ENCODE measurements at regions not wholly inside any gene's neighbourhood (a gene's known extent, or its start where the extent isn't known, plus 50 kb on each side); places are given as distances from the start of the nearest gene placed in this dataset.

DNA sequence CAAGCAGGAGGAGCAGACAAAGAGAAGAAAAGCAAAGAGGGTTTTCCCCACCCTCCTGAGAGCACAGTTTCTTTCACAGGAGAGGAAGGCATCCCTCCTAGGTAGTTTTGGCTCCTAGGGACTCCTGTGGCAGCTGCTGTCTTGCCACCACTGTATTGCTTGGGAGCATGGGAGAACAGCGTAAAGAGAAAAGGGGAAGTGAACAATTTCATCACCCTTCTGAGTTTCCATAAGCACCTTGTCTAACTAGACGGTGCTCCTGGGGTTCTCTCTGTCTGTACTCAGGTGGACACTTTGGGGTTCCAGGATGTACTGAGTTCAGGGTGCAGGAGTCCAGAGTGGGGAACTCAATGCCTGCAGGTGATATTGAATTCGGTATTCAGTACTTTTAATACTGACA lies 1430.5 kb downstream of the TBC1D22A start:
- H3K4me3 ChIP-seq: no peak overlapping the region
- intact Hi-C loops (cut with DNase I; ENCODE audit: low total_unique reads): no loop called here
- peaks cover 0 to 9% (median 0%) of the 10 kb centered on the region in 7 donors for H3K27me3 ChIP-seq (replicated peaks in 1 of 7)
- no peaks in the 10 kb centered on the region for H3K4me1 ChIP-seq
- H3K27ac ChIP-seq: no peak overlapping the region
- TF ChIP-seq POLR2AphosphoS5 (IDR thresholded peaks at IDR 0.05): no peak
- TF ChIP-seq, protein P1, sequence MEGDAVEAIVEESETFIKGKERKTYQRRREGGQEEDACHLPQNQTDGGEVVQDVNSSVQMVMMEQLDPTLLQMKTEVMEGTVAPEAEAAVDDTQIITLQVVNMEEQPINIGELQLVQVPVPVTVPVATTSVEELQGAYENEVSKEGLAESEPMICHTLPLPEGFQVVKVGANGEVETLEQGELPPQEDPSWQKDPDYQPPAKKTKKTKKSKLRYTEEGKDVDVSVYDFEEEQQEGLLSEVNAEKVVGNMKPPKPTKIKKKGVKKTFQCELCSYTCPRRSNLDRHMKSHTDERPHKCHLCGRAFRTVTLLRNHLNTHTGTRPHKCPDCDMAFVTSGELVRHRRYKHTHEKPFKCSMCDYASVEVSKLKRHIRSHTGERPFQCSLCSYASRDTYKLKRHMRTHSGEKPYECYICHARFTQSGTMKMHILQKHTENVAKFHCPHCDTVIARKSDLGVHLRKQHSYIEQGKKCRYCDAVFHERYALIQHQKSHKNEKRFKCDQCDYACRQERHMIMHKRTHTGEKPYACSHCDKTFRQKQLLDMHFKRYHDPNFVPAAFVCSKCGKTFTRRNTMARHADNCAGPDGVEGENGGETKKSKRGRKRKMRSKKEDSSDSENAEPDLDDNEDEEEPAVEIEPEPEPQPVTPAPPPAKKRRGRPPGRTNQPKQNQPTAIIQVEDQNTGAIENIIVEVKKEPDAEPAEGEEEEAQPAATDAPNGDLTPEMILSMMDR (IDR thresholded peaks at IDR 0.05 in 8 of 11, conservative IDR thresholded peaks at IDR 0.05 in 3 of 11): no peak
- TF ChIP-seq POLR2A (IDR thresholded peaks at IDR 0.05): no peak
- WGBS, 5 donors: 27 to 58% (median 33%) methylated on average over 3 of the region's 3 CpGs
- H3K9me3 ChIP-seq: peaks cover 0 to 45% (median 40%) of the 10 kb centered on the region in 8 donors
- H3K36me3 ChIP-seq: no peaks in the 10 kb centered on the region
- DNase-seq: no peak

DNA sequence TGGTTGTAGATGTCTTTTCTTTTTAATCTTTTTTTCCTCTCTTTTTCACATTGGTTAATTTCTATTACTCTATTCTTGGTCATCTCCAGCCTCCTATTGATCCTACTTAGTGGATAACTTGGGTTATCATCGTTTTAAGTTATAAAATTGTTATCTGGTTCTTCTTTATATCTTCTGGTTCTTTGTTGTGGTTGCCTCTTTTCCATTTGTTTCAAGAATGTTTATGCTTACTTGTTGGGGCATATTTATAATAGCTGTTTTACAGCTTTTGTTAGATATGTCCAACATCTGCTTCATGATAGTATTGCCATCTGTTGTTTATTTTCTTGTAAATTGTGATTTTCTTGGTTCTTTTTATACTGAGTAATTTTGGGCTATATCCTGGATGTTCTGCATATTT lies 1429.6 kb downstream of the TBC1D22A start:
- Histone ChIP-seq H3K9me3 (peaks cover 0 to 45% (median 40%) of the 10 kb centered on the region in 8 donors), H3K4me3 (no peak overlapping the region), H3K27me3 (replicated peaks in 1 of 7) (peaks cover 0 to 5% (median 0%) of the 10 kb centered on the region in 7 donors), H3K27ac (no peak overlapping the region), H3K36me3 (no peaks in the 10 kb centered on the region), H3K4me1 (no peaks in the 10 kb centered on the region)
- TF ChIP-seq POLR2A (IDR thresholded peaks at IDR 0.05) (no peak), POLR2AphosphoS5 (IDR thresholded peaks at IDR 0.05) (no peak)
- TF ChIP-seq, protein P1 (IDR thresholded peaks at IDR 0.05 in 8 of 11, conservative IDR thresholded peaks at IDR 0.05 in 3 of 11): no peak
- intact Hi-C loops (cut with DNase I; ENCODE audit: low total_unique reads): no loop called here
- no peak for DNase-seq
- WGBS, 5 donors: 45 to 84% (median 65%) methylated on average over 1 of the region's 1 CpG

GRCh38 chr22:48188231-48188721 lies 1425.8 kb downstream of the TBC1D22A start:
- intact Hi-C loops (cut with DNase I; ENCODE audit: low total_unique reads): no loop called here
- Histone ChIP-seq H3K36me3 (no peaks in the 10 kb centered on the region), H3K4me1 (no peaks in the 10 kb centered on the region), H3K4me3 (no peak overlapping the region), H3K27me3 (replicated peaks in 1 of 7) (no peaks in the 10 kb centered on the region), H3K9me3 (peaks cover 0 to 45% (median 40%) of the 10 kb centered on the region in 8 donors), H3K27ac (no peak overlapping the region)
- no peak for DNase-seq
- WGBS, 5 donors: 67 to 87% (median 70%) methylated on average over 7 of the region's 7 CpGs
- TF ChIP-seq POLR2A (IDR thresholded peaks at IDR 0.05): no peak
- TF ChIP-seq, protein P1 (IDR thresholded peaks at IDR 0.05 in 8 of 11, conservative IDR thresholded peaks at IDR 0.05 in 3 of 11): no peak
- TF ChIP-seq POLR2AphosphoS5 (IDR thresholded peaks at IDR 0.05): no peak

DNA sequence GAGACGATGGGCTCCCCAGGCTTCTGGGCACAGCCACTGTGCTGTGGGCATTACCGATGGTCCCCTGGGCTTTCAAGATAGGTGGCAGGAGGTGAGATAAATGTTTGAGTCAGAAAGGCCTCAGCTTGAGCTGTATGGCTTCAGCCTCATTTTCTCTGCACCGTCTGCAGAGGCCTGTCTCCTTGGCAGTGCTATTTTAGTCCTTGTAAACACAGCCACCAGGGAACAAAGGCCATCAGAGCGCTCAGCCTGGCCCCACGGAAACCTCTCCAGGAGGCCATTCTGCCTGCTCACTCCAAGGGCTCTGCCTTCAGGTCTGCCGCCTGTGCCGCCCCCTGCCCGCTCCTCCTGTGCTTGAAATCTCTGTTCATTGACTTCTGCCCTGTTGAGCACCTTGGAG lies 1424.9 kb downstream of the TBC1D22A start:
- 85 to 91% (median 86%) methylated on average over 8 of the region's 8 CpGs for WGBS, 5 donors
- intact Hi-C loops (cut with DNase I; ENCODE audit: low total_unique reads): no loop called here
- Histone ChIP-seq H3K27ac (no peak overlapping the region), H3K4me1 (no peaks in the 10 kb centered on the region), H3K9me3 (peaks cover 0 to 38% (median 35%) of the 10 kb centered on the region in 8 donors), H3K4me3 (no peak overlapping the region), H3K27me3 (replicated peaks in 1 of 7) (no peaks in the 10 kb centered on the region), H3K36me3 (no peaks in the 10 kb centered on the region)
- DNase-seq: no peak
- no peak for TF ChIP-seq POLR2A (IDR thresholded peaks at IDR 0.05)
- TF ChIP-seq POLR2AphosphoS5 (IDR thresholded peaks at IDR 0.05): no peak

Measured in spleen (tissue), 11 donors.